DND-41 (cell line): ENCODE measurements at regions not wholly inside any gene's neighbourhood (a gene's known extent, or its start where the extent isn't known, plus 50 kb on each side); places are given as distances from the start of the nearest gene placed in this dataset.

Experiments used
- EZH2 ChIP-seq: IDR thresholded peaks from 3 replicates; pipeline ENCODE4 v1.6.1; 2012; ENCODE audit warnings: borderline replicate concordance, low read depth, mild to moderate bottlenecking, moderate library complexity, low read length, inconsistent platforms; ENCODE audit not compliant: severe bottlenecking
- TF ChIP-seq, protein P1 (sequence below): IDR thresholded peaks from 2 replicates; pipeline ENCODE4 v1.5.1; 2012; ENCODE audit warnings: borderline replicate concordance, low read length, moderate library complexity, mild to moderate bottlenecking; ENCODE audit not compliant: poor library complexity, severe bottlenecking; ENCODE audit errors: extremely low read depth

GRCh38 chr2:156666130-156666785 is 230.1 kb downstream of the GPD2 start:
- TF ChIP-seq, protein P1, sequence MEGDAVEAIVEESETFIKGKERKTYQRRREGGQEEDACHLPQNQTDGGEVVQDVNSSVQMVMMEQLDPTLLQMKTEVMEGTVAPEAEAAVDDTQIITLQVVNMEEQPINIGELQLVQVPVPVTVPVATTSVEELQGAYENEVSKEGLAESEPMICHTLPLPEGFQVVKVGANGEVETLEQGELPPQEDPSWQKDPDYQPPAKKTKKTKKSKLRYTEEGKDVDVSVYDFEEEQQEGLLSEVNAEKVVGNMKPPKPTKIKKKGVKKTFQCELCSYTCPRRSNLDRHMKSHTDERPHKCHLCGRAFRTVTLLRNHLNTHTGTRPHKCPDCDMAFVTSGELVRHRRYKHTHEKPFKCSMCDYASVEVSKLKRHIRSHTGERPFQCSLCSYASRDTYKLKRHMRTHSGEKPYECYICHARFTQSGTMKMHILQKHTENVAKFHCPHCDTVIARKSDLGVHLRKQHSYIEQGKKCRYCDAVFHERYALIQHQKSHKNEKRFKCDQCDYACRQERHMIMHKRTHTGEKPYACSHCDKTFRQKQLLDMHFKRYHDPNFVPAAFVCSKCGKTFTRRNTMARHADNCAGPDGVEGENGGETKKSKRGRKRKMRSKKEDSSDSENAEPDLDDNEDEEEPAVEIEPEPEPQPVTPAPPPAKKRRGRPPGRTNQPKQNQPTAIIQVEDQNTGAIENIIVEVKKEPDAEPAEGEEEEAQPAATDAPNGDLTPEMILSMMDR, result no peak
- no peak for TF ChIP-seq EZH2
